Liver (tissue), 8 donors: ENCODE measurements at regions not wholly inside any gene's neighbourhood (a gene's known extent, or its start where the extent isn't known, plus 50 kb on each side); places are given as distances from the start of the nearest gene placed in this dataset.

ENCODE experiments used
- DNase-seq: peaks from one replicate; pipeline ENCODE4 v3.0.0-alpha.2; 2017; ENCODE audit warnings: low spot score
- H3K27ac ChIP-seq, 2 donors: one replicate each; pipeline ENCODE4 v1.7.0; 2013; ENCODE audit warnings: inconsistent platforms in 2 of 2, low read length in 2 of 2, control low read depth in 1 of 2, low read depth in 1 of 2, mild to moderate bottlenecking in 1 of 2
- H3K27me3 ChIP-seq, 4 donors: one replicate each; pipeline versions ENCODE4 v1.6.1 to v1.7.0; 2013; ENCODE audit warnings: low read length in 3 of 4, inconsistent platforms in 1 of 4, mild to moderate bottlenecking in 1 of 4, moderate library complexity in 1 of 4; ENCODE audit not compliant: control insufficient read depth in 4 of 4, insufficient read depth in 4 of 4
- H3K36me3 ChIP-seq, 4 donors: one replicate each; pipeline versions ENCODE4 v1.6.1 to v1.7.0; 2013; ENCODE audit warnings: low read length in 3 of 4, mild to moderate bottlenecking in 3 of 4, low read depth in 1 of 4, moderate library complexity in 1 of 4; ENCODE audit not compliant: control insufficient read depth in 4 of 4, insufficient read depth in 3 of 4
- H3K4me1 ChIP-seq, 4 donors: one replicate each; pipeline versions ENCODE4 v1.6.1 to v1.7.0; 2013; ENCODE audit warnings: low read length in 3 of 4, mild to moderate bottlenecking in 3 of 4, moderate library complexity in 1 of 4; ENCODE audit not compliant: control insufficient read depth in 4 of 4, insufficient read depth in 4 of 4
- H3K4me3 ChIP-seq, 3 donors: one replicate each; pipeline versions ENCODE4 v1.6.1 to v1.7.0; 2013; ENCODE audit warnings: low read length in 3 of 3, control low read depth in 1 of 3, low read depth in 1 of 3, mild to moderate bottlenecking in 1 of 3
- H3K9ac ChIP-seq, 2 donors: one replicate each; pipeline ENCODE4 v1.7.0; 2013; ENCODE audit warnings: low read length in 2 of 2, mild to moderate bottlenecking in 2 of 2, moderate library complexity in 2 of 2, control low read depth in 1 of 2, low read depth in 1 of 2
- H3K9me3 ChIP-seq, 4 donors: one replicate each; pipeline versions ENCODE4 v1.6.1 to v1.7.0; 2013; ENCODE audit warnings: low read length in 3 of 4; ENCODE audit not compliant: control insufficient read depth in 4 of 4
- ATF3 ChIP-seq: IDR thresholded peaks from 2 replicates; pipeline ENCODE4 v1.6.1; 2016; ENCODE audit warnings: antibody characterized with exemption
- EGR1 ChIP-seq, 2 donors: IDR thresholded peaks; 2 replicates each; pipeline ENCODE4 v1.6.1; 2016 to 2018; ENCODE audit warnings: antibody characterized with exemption in 2 of 2, low read depth in 2 of 2
- FOXA1 ChIP-seq: IDR thresholded peaks from 2 replicates; pipeline ENCODE4 v1.6.1; 2016; ENCODE audit warnings: antibody characterized with exemption
- FOXA2 ChIP-seq: IDR thresholded peaks from 2 replicates; pipeline ENCODE4 v1.6.1; 2016; ENCODE audit warnings: antibody characterized with exemption
- GABPA ChIP-seq, 2 donors: IDR thresholded peaks in 1 of 2; conservative IDR thresholded peaks in 1 of 2; 2 replicates each; pipeline ENCODE4 v1.6.1; 2016; ENCODE audit warnings: antibody characterized with exemption in 2 of 2, mild to moderate bottlenecking in 1 of 2, moderate library complexity in 1 of 2
- HNF4A ChIP-seq, 2 donors: conservative IDR thresholded peaks; 2 replicates each; pipeline ENCODE4 v1.6.1; 2016; ENCODE audit warnings: antibody characterized with exemption in 2 of 2, mild to moderate bottlenecking in 2 of 2
- HNF4G ChIP-seq: IDR thresholded peaks from 2 replicates; pipeline ENCODE4 v1.6.1; 2016; ENCODE audit warnings: antibody characterized with exemption
- JUND ChIP-seq, 2 donors: IDR thresholded peaks; 2 replicates each; pipeline ENCODE4 v1.6.1; 2016; ENCODE audit warnings: antibody characterized with exemption in 2 of 2
- MAX ChIP-seq: IDR thresholded peaks from 2 replicates; pipeline ENCODE4 v1.6.1; 2016; ENCODE audit warnings: antibody characterized with exemption
- NR2F2 ChIP-seq: IDR thresholded peaks from 2 replicates; pipeline ENCODE4 v1.6.1; 2016; ENCODE audit warnings: antibody characterized with exemption
- RAD21 ChIP-seq, 2 donors: IDR thresholded peaks; 2 replicates each; pipeline ENCODE4 v1.6.1; 2016; ENCODE audit warnings: antibody characterized with exemption in 2 of 2, mild to moderate bottlenecking in 2 of 2
- RXRA ChIP-seq, 2 donors: IDR thresholded peaks; 2 replicates each; pipeline ENCODE4 v1.6.1; 2017 to 2018; ENCODE audit warnings: antibody characterized with exemption in 2 of 2, mild to moderate bottlenecking in 1 of 2
- SP1 ChIP-seq: IDR thresholded peaks from 2 replicates; pipeline ENCODE4 v1.6.1; 2018; ENCODE audit warnings: antibody characterized with exemption, mild to moderate bottlenecking
- TAF1 ChIP-seq: conservative IDR thresholded peaks from 2 replicates; pipeline ENCODE4 v1.6.1; 2016; ENCODE audit warnings: antibody characterized with exemption, mild to moderate bottlenecking
- YY1 ChIP-seq: IDR thresholded peaks from 2 replicates; pipeline ENCODE4 v1.6.1; 2016; ENCODE audit warnings: antibody characterized with exemption, mild to moderate bottlenecking
- ZBTB33 ChIP-seq: IDR thresholded peaks from 2 replicates; pipeline ENCODE4 v1.6.1; 2016; ENCODE audit warnings: antibody characterized with exemption
- WGBS: extraction: QIAGEN DNeasy Blood & Tissue Kit; methylation state at CpG from one replicate; pipeline ENCODE4 v1.1.7; 2013; 5-methylcytosine and 5-hydroxymethylcytosine counted together
- TF ChIP-seq, protein P1 (sequence below): fragments of 150-350 bp; IDR thresholded peaks from 2 replicates; pipeline ENCODE4 v1.5.1; 2017; ENCODE audit warnings: improper control_type of control experiment, low read depth, low read length; ENCODE audit not compliant: missing input control
- TF ChIP-seq, protein P2 (sequence below): IDR thresholded peaks from 2 replicates; pipeline ENCODE4 v1.6.1; 2016; ENCODE audit warnings: antibody characterized with exemption, mild to moderate bottlenecking
- donor health status: healthy.
- donor health status: healthy.
- donor health status: healthy.
- donor health status: healthy.
- donor health status: healthy.

- no peaks in the 10 kb centered on the region for H3K9me3 ChIP-seq
- 92% methylated on average over 4 of the region's 4 CpGs for WGBS
- H3K36me3 ChIP-seq, result no peaks in the 10 kb centered on the region
- H3K4me3 ChIP-seq, result no peak overlapping the region
- DNase-seq, result no peak
- no peak for TF ChIP-seq MAX
- no peak for TF ChIP-seq JUND (IDR thresholded peaks at IDR 0.05)
- no peak for TF ChIP-seq FOXA1
- TF ChIP-seq SP1, result no peak
- TF ChIP-seq RAD21 (IDR thresholded peaks at IDR 0.05), result no peak
- no peak for TF ChIP-seq NR2F2
- TF ChIP-seq HNF4A (conservative IDR thresholded peaks at IDR 0.05), result no peak
- TF ChIP-seq RXRA (IDR thresholded peaks at IDR 0.05), result no peak
- no peak for TF ChIP-seq FOXA2
- TF ChIP-seq HNF4G, result no peak
- TF ChIP-seq EGR1 (IDR thresholded peaks at IDR 0.05; ENCODE audit: low read depth in 2 of 2), result no peak
- no peak for TF ChIP-seq ZBTB33
- TF ChIP-seq, protein P1, sequence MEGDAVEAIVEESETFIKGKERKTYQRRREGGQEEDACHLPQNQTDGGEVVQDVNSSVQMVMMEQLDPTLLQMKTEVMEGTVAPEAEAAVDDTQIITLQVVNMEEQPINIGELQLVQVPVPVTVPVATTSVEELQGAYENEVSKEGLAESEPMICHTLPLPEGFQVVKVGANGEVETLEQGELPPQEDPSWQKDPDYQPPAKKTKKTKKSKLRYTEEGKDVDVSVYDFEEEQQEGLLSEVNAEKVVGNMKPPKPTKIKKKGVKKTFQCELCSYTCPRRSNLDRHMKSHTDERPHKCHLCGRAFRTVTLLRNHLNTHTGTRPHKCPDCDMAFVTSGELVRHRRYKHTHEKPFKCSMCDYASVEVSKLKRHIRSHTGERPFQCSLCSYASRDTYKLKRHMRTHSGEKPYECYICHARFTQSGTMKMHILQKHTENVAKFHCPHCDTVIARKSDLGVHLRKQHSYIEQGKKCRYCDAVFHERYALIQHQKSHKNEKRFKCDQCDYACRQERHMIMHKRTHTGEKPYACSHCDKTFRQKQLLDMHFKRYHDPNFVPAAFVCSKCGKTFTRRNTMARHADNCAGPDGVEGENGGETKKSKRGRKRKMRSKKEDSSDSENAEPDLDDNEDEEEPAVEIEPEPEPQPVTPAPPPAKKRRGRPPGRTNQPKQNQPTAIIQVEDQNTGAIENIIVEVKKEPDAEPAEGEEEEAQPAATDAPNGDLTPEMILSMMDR, result no peak
- TF ChIP-seq ATF3, result no peak
- no peak for TF ChIP-seq YY1
- no peak for TF ChIP-seq GABPA (IDR thresholded peaks at IDR 0.05 in 1 of 2, conservative IDR thresholded peaks at IDR 0.05 in 1 of 2)
- TF ChIP-seq, protein P2, sequence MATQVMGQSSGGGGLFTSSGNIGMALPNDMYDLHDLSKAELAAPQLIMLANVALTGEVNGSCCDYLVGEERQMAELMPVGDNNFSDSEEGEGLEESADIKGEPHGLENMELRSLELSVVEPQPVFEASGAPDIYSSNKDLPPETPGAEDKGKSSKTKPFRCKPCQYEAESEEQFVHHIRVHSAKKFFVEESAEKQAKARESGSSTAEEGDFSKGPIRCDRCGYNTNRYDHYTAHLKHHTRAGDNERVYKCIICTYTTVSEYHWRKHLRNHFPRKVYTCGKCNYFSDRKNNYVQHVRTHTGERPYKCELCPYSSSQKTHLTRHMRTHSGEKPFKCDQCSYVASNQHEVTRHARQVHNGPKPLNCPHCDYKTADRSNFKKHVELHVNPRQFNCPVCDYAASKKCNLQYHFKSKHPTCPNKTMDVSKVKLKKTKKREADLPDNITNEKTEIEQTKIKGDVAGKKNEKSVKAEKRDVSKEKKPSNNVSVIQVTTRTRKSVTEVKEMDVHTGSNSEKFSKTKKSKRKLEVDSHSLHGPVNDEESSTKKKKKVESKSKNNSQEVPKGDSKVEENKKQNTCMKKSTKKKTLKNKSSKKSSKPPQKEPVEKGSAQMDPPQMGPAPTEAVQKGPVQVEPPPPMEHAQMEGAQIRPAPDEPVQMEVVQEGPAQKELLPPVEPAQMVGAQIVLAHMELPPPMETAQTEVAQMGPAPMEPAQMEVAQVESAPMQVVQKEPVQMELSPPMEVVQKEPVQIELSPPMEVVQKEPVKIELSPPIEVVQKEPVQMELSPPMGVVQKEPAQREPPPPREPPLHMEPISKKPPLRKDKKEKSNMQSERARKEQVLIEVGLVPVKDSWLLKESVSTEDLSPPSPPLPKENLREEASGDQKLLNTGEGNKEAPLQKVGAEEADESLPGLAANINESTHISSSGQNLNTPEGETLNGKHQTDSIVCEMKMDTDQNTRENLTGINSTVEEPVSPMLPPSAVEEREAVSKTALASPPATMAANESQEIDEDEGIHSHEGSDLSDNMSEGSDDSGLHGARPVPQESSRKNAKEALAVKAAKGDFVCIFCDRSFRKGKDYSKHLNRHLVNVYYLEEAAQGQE, result no peak
- TF ChIP-seq TAF1, result no peak
- H3K9ac ChIP-seq, result no peak overlapping the region
- no peak overlapping the region for H3K27ac ChIP-seq
- H3K27me3 ChIP-seq, result no peaks in the 10 kb centered on the region
- no peaks in the 10 kb centered on the region for H3K4me1 ChIP-seq
Observed at GRCh38 chr2:19802086-19802841, 99.5 kb downstream of the TTC32 start.
